ENCODE measurements at regions not wholly inside any gene's neighbourhood (a gene's known extent, or its start where the extent isn't known, plus 50 kb on each side); places are given as distances from the start of the nearest gene placed in this dataset.

- TF ChIP-seq CTCF (IDR thresholded peaks at IDR 0.05), result no peak
- no peak for TF ChIP-seq POLR2A (IDR thresholded peaks at IDR 0.05)
These were observed 1166.1 kb upstream of the GBE1 start for GRCh38 chr3:82927309-82928253.
